BE2C (cell line): ENCODE measurements at regions not wholly inside any gene's neighbourhood (a gene's known extent, or its start where the extent isn't known, plus 50 kb on each side); places are given as distances from the start of the nearest gene placed in this dataset.

ENCODE experiments used
- DNase-seq: peaks from one replicate; pipeline ENCODE4 v3.0.0-alpha.2; 2020
- H3K27me3 ChIP-seq: fragments of 250-450 bp; sonication (Bioruptor Pico); 2 replicates; pipeline ENCODE4 v1.5.1; 2020; ENCODE audit warnings: mild to moderate bottlenecking
- H3K36me3 ChIP-seq: fragments of 250-450 bp; sonication (Bioruptor Pico); 2 replicates; pipeline ENCODE4 v1.5.1; 2020; ENCODE audit warnings: mild to moderate bottlenecking
- H3K4me1 ChIP-seq: fragments of 250-450 bp; sonication (Bioruptor Pico); 2 replicates; pipeline ENCODE4 v1.5.1; 2020
- H3K4me3 ChIP-seq: 2 replicates; pipeline ENCODE4 v1.5.1; 2011; ENCODE audit warnings: low read depth, low read length
- H3K9me3 ChIP-seq: fragments of 250-450 bp; sonication (Bioruptor Pico); 2 replicates; pipeline ENCODE4 v1.5.1; 2020
- TF ChIP-seq, protein P1 (sequence below): IDR thresholded peaks from 2 replicates; pipeline ENCODE4 v1.5.1; 2012; ENCODE audit warnings: mild to moderate bottlenecking, low read depth, low read length

DNA sequence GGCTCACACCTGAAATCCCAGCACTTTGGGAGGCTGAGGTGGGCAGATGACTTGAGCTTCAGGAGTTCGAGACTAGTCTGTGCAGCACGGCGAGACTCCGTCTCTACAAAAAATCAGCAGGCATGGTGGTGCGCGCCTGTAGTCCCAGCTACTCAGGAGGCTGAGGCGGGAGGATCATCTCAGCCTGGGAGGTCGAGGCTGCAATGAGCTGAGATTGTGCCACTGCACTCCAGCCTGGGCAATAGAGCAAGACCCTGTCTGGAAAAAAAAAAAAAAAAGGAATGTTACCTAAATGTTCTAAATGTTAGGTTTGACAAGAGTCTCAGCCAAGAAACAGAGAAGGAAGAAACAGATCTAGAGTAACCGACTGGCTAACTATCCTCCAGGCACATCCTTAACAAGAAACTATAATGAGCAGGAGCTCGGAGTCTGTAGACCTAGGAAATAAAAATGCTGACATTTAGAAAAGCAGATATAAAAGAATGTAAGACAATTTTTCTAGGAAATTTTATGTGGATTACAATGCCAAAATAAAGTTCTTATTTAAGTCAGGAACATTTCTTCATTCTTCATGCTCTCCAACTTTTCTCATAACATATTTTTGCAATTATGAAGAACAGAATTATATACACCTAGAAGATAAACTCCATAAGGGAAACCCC is 166.6 kb upstream of the TBCA start:
- Histone ChIP-seq H3K36me3 (no peaks in the 10 kb centered on the region), H3K4me3 (no peak overlapping the region), H3K9me3 (no peaks in the 10 kb centered on the region), H3K27me3 (no peaks in the 10 kb centered on the region), H3K4me1 (no peaks in the 10 kb centered on the region)
- DNase-seq, result no peak
- TF ChIP-seq, protein P1, sequence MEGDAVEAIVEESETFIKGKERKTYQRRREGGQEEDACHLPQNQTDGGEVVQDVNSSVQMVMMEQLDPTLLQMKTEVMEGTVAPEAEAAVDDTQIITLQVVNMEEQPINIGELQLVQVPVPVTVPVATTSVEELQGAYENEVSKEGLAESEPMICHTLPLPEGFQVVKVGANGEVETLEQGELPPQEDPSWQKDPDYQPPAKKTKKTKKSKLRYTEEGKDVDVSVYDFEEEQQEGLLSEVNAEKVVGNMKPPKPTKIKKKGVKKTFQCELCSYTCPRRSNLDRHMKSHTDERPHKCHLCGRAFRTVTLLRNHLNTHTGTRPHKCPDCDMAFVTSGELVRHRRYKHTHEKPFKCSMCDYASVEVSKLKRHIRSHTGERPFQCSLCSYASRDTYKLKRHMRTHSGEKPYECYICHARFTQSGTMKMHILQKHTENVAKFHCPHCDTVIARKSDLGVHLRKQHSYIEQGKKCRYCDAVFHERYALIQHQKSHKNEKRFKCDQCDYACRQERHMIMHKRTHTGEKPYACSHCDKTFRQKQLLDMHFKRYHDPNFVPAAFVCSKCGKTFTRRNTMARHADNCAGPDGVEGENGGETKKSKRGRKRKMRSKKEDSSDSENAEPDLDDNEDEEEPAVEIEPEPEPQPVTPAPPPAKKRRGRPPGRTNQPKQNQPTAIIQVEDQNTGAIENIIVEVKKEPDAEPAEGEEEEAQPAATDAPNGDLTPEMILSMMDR, result no peak

DNA sequence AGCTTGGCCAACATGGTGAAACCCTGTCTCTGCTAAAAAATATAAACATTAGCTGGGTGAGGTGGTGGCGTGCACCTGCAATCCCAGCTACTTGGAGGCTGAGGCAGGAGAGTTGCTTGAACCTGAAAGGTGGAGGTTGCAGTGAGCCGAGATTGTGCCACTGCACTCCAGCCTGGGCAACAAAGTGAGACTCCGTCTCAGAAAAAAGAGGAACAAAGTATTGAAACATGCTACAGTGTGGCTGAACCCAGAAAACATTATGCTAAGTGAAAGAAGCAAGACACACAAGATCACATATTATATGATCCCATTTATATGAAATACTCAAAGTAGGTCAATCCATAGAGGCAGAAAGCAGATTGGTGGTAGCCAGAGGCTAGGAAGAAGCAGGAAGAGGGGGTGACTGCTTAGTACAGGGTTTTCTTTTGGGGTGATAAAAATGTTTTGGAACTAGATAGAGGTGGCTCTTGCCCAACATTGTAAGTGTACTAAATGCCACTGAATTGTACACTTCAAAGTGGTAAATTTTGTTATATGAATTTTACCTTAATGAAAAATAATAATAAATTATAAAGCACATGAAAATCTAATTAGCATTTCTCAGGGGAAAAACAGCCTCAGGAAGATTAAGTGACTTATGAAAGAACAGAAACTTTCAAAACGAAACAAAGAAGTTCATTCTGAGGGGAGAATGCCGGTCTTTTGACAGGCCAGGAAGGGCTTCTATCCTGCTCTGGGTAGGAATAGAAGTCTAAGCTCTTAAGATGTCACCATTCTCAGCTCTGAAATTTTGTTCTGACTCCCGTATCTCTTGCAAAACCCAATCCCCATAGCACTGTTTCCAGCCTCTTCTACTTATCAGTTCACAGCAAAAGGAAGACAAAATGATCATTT is 161.1 kb upstream of the TBCA start:
- Histone ChIP-seq H3K27me3 (no peaks in the 10 kb centered on the region), H3K4me1 (no peaks in the 10 kb centered on the region), H3K4me3 (no peak overlapping the region), H3K36me3 (no peaks in the 10 kb centered on the region), H3K9me3 (no peaks in the 10 kb centered on the region)
- no peak for DNase-seq
- TF ChIP-seq, protein P1, result no peak

DNA sequence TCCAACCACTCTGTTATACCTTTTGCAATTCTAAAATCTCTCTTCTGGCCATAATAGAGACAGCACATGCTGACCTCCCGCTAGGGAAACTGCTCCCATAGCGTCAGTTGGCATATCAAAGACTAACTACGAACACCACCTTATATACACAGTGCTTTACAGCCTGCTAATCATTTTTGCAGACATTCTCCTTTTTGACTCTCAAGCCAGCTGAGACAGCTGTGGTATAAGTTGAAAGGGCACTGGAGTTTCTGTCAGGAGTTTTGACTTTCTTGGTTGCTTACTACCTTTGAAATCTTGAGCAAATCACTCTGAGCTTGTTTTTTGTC is 160.2 kb upstream of the TBCA start:
- no peak overlapping the region for H3K4me3 ChIP-seq
- no peaks in the 10 kb centered on the region for H3K27me3 ChIP-seq
- H3K9me3 ChIP-seq, result no peaks in the 10 kb centered on the region
- H3K36me3 ChIP-seq, result no peaks in the 10 kb centered on the region
- TF ChIP-seq, protein P1, result no peak
- no peaks in the 10 kb centered on the region for H3K4me1 ChIP-seq
- no peak for DNase-seq

DNA sequence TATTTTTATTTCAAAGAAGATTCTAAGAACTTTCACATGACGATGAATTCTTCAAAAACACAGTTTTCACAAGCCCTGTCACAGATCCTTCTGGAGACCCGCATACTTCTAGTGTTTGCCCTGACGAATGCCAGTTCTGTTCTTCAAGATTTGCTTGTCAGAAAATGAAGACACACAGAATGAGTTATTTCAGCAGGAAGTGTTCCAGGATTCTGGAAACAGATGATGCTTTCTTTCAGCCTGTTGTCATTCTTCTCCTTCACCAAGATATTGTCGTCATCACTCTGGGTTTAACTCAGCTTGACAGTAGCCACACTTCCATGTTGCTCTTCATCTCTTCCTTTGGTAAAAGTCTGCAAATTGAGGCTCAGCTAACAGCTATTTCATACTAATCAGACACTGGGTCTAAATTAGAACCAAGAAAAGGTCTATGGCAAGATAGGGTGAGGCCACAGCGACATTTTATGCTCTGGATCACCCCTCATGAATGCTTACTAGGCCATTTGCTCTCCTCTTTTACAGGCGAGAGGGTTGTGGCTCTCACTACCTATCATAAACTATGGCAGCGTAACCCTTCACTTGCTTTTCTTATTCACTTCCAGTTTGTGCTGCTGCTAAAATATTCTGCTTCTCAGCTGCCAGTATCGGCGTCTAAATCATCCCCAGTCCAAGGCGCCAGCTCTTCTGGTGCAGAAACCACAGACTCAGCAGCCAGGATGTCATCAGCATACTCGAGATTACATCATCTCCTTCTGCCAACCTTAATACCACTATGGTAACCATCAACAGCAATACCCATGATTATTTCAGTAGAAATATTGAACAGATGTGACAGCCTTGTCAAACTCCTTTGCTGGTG is 159.6 kb upstream of the TBCA start:
- DNase-seq, result no peak
- no peaks in the 10 kb centered on the region for H3K9me3 ChIP-seq
- TF ChIP-seq, protein P1, result no peak
- H3K36me3 ChIP-seq, result no peaks in the 10 kb centered on the region
- no peaks in the 10 kb centered on the region for H3K4me1 ChIP-seq
- H3K4me3 ChIP-seq, result no peak overlapping the region
- H3K27me3 ChIP-seq, result no peaks in the 10 kb centered on the region

DNA sequence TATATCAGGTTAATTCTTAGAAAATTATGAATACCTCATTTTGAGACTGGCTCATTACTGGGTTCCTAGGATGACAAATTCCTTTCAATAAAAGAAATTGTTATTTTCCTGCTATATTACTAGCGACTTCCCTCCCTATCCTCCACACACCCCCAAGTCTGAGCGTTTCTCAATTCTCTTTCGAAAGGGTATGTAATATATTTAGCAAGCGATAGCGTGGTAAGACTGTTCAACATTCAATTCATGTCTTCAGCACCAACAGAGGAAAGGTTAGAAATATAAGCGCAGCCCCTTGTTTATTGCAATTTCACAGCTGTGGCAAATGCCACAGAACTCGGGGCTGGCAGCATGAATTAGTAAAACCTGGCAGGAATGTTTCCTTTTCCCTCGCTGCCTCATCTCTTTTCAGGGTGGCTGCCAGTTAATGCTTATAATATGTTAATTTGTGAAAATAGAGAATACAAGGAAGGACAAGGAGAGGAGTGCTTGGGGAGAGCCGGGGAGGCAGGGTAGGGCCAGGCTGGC is 152.7 kb upstream of the TBCA start:
- no peaks in the 10 kb centered on the region; the same call in 1 of the 2 replicates for H3K9me3 ChIP-seq
- no peak overlapping the region for H3K4me3 ChIP-seq
- no peaks in the 10 kb centered on the region for H3K27me3 ChIP-seq
- H3K36me3 ChIP-seq, result no peaks in the 10 kb centered on the region
- H3K4me1 ChIP-seq, result no peaks in the 10 kb centered on the region
- TF ChIP-seq, protein P1, result no peak
- DNase-seq, result no peak
